ENCODE measurements at regions not wholly inside any gene's neighbourhood (a gene's known extent, or its start where the extent isn't known, plus 50 kb on each side); places are given as distances from the start of the nearest gene placed in this dataset.

GRCh38 chr17:70787721-70788300, 618.5 kb downstream of the KCNJ2 start:
- TF ChIP-seq CTCF (IDR thresholded peaks at IDR 0.05) (no peak), EP300 (IDR thresholded peaks at IDR 0.05) (no peak)

Data from stomach (tissue), 4 donors.